ENCODE measurements at regions not wholly inside any gene's neighbourhood (a gene's known extent, or its start where the extent isn't known, plus 50 kb on each side); places are given as distances from the start of the nearest gene placed in this dataset.

GRCh38 chr16:19938536-19938935, 53.9 kb upstream of the GPRC5B start:
- TF ChIP-seq EZH2phosphoT487 (IDR thresholded peaks at IDR 0.05; ENCODE audit: insufficient read depth, low read depth) = no peak
- TF ChIP-seq EZH2 (IDR thresholded peaks at IDR 0.05; ENCODE audit: insufficient read depth, poor library complexity, severe bottlenecking) = no peak
